Esophagus muscularis mucosa (tissue), 4 donors: ENCODE measurements at regions not wholly inside any gene's neighbourhood (a gene's known extent, or its start where the extent isn't known, plus 50 kb on each side); places are given as distances from the start of the nearest gene placed in this dataset.
A peak's percentile ranks its signal among the peaks of the same experiment; 100 is the strongest.

Experiments used
- DNase-seq: peaks from one replicate; pipeline ENCODE4 v3.0.0-alpha.2; 2017; ENCODE audit errors: extremely low spot score
- H3K27ac ChIP-seq, 4 donors: fragments of 200-600 bp; sonication (generic); replicated peaks in 1 of 4; 1 replicate in 3 of 4; 2 replicates in 1 of 4; pipeline ENCODE4 v1.5.1; 2016 to 2019; ENCODE audit warnings: mild to moderate bottlenecking in 1 of 4
- H3K27me3 ChIP-seq, 4 donors: fragments of 200-600 bp; sonication (generic); one replicate each; pipeline versions ENCODE4 v1.5.1 to v1.6.0; 2016 to 2019
- H3K36me3 ChIP-seq, 4 donors: fragments of 200-600 bp; sonication (generic); one replicate each; pipeline ENCODE4 v1.5.1; 2016 to 2019
- H3K4me1 ChIP-seq, 4 donors: fragments of 200-600 bp; sonication (generic); one replicate each; pipeline ENCODE4 v1.5.1; 2016 to 2019
- H3K4me3 ChIP-seq, 4 donors: fragments of 200-600 bp; sonication (generic); 1 replicate in 2 of 4; 2 replicates in 2 of 4; pipeline ENCODE4 v1.5.1; 2016 to 2019; ENCODE audit warnings: mild to moderate bottlenecking in 4 of 4, moderate library complexity in 1 of 4
- H3K9me3 ChIP-seq, 4 donors: fragments of 200-600 bp; sonication (generic); 1 replicate in 3 of 4; 2 replicates in 1 of 4; pipeline ENCODE4 v1.5.1; 2016 to 2019
- CTCF ChIP-seq, 3 experiments: fragments of 200-600 bp in 2 of 3; fragments of 450-650 bp in 1 of 3; sonication (generic) in 2 of 3; IDR thresholded peaks; one replicate each; pipeline ENCODE4 v1.5.1; 2017 to 2019; ENCODE audit warnings: antibody characterized with exemption in 3 of 3, mild to moderate bottlenecking in 2 of 3, moderate library complexity in 1 of 3
- EP300 ChIP-seq: sonication (generic); formaldehyde crosslinking; IDR thresholded peaks from one replicate; pipeline ENCODE4 v1.6.1; 2017; ENCODE audit warnings: antibody characterized with exemption
- POLR2A ChIP-seq: fragments of 450-650 bp; IDR thresholded peaks from one replicate; pipeline ENCODE4 v1.6.1; 2017; ENCODE audit warnings: antibody characterized with exemption, moderate library complexity, mild to moderate bottlenecking, low read depth
- POLR2AphosphoS5 ChIP-seq, 2 donors: sonication (generic); formaldehyde crosslinking; IDR thresholded peaks; one replicate each; pipeline ENCODE4 v1.6.1; 2017; ENCODE audit warnings: antibody characterized with exemption in 2 of 2
- WGBS: methylation state at CpG from one replicate; pipeline ENCODE4 v1.1.5; 2018; 5-methylcytosine and 5-hydroxymethylcytosine counted together
- intact Hi-C: fragments of 100-400 bp; cut with DNase I; formaldehyde crosslinking; loops from one replicate; pipeline ENCODE4 v1.15.1; 2023
- small RNA-seq, 3 donors: library from RNA; depleted of rRNA; stranded (forward); fragments of <200 nt; gene quantifications; one replicate each; pipeline ENCODE3, GENCODE V24; 2016

- Histone ChIP-seq H3K4me3 (no peak overlapping the region), H3K9me3 (no peaks in the 10 kb centered on the region), H3K36me3 (no peaks in the 10 kb centered on the region), H3K27ac (no peak overlapping the region), H3K4me1 (no peaks in the 10 kb centered on the region), H3K27me3 (no peaks in the 10 kb centered on the region)
- peak; percentile 77 for DNase-seq
- TF ChIP-seq EP300: no peak
- no peak for TF ChIP-seq POLR2AphosphoS5 (IDR thresholded peaks at IDR 0.05)
- no peak for TF ChIP-seq CTCF (IDR thresholded peaks at IDR 0.05)
- no peak for TF ChIP-seq POLR2A
- intact Hi-C loops: no loop called here
- 87% methylated on average over 3 of the region's 3 CpGs for WGBS
Observed at GRCh38 chr14:62631176-62631575, 414.1 kb downstream of the KCNH5 start.

GRCh38 chr14:62632771-62633170 is 412.5 kb downstream of the KCNH5 start:
- TF ChIP-seq POLR2A (no peak), POLR2AphosphoS5 (IDR thresholded peaks at IDR 0.05) (no peak), EP300 (no peak), CTCF (IDR thresholded peaks at IDR 0.05) (no peak)
- DNase-seq: peak; percentile 55
- intact Hi-C loops: no loop called here
- H3K4me3 ChIP-seq: no peak overlapping the region
- peaks cover 0 to 4% (median 0%) of the 10 kb centered on the region in 4 donors for H3K9me3 ChIP-seq
- H3K27me3 ChIP-seq: no peaks in the 10 kb centered on the region
- no peaks in the 10 kb centered on the region for H3K36me3 ChIP-seq
- H3K27ac ChIP-seq: no peak overlapping the region
- WGBS: 88% methylated on average over 4 of the region's 4 CpGs
- H3K4me1 ChIP-seq: no peaks in the 10 kb centered on the region

- no peaks in the 10 kb centered on the region for H3K36me3 ChIP-seq
- WGBS: 45% methylated on average over 3 of the region's 3 CpGs
- no peak overlapping the region for H3K27ac ChIP-seq
- no peak overlapping the region for H3K4me3 ChIP-seq
- intact Hi-C loops: no loop called here
- no peaks in the 10 kb centered on the region for H3K9me3 ChIP-seq
- no peak for DNase-seq
- no peaks in the 10 kb centered on the region for H3K27me3 ChIP-seq
- no peak for TF ChIP-seq POLR2AphosphoS5 (IDR thresholded peaks at IDR 0.05)
- no peak for TF ChIP-seq POLR2A
- TF ChIP-seq CTCF (IDR thresholded peaks at IDR 0.05): no peak
- no peak for TF ChIP-seq EP300
- H3K4me1 ChIP-seq: no peaks in the 10 kb centered on the region
Observed at GRCh38 chr14:62645649-62646048, 399.6 kb downstream of the KCNH5 start.

Small RNA genes lying in the stretch of these regions (small RNA-seq; reads per million reads assigned to genes)
- 0 to 0.19 (median 0.08) reads per million in 3 donors for gene AL389895.1
